GM23248 (cell line): ENCODE measurements at regions not wholly inside any gene's neighbourhood (a gene's known extent, or its start where the extent isn't known, plus 50 kb on each side); places are given as distances from the start of the nearest gene placed in this dataset.

Source experiments
- EZH2 ChIP-seq: fragments of 200-600 bp; sonication (generic); IDR thresholded peaks from 2 replicates; pipeline ENCODE4 v1.6.1; 2018; ENCODE audit warnings: antibody characterized with exemption, mild to moderate bottlenecking; ENCODE audit not compliant: insufficient read depth, poor library complexity, severe bottlenecking
- EZH2phosphoT487 ChIP-seq: fragments of 200-600 bp; sonication (generic); IDR thresholded peaks from 2 replicates; pipeline ENCODE4 v1.6.1; 2018; ENCODE audit warnings: antibody characterized with exemption, moderate library complexity, mild to moderate bottlenecking, low read depth; ENCODE audit not compliant: insufficient read depth

GRCh38 chr7:45237788-45238461 is 80.3 kb downstream of the RAMP3 start:
- TF ChIP-seq EZH2phosphoT487 (no peak), EZH2 (no peak)
